ENCODE measurements at regions not wholly inside any gene's neighbourhood (a gene's known extent, or its start where the extent isn't known, plus 50 kb on each side); places are given as distances from the start of the nearest gene placed in this dataset.
"Not testable (repeated sequence)": the region's sequence is repeated elsewhere in the genome, so short reads cannot be mapped to it uniquely, and the experiment has no call there.

DNA sequence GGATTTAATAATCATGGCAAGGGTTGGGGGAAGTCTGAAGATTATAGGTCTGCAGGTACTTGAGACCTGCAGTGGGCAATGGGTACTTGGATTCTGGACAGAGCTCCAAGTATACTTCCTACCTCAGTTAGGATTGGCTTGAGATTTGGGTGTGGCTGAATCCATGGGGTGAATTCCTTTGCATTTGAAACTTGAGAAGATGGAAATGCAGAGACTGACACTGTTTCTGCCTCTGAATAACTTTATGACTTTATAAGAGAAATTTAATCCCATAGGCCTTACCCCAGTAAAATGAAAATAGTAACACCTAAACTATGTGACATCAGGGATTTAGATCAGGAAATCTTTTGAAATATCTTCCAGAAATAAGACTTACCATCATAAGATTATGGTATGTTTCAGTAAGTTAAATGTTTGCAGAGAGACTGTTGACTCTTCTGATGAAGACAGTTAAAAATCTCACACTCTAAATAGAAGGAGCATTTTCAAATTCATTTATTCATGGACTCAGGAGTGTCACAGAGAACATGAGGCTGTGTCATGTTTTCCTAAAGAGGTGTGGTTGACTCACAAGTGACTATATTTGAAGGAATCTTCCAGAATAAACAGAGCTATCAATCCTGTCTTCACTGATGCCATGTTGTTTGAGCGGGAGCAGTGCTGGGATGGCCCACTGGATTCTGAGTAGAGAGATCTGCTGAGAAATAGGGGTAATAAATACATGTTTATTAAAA lies 513.5 kb upstream of the NR3C2 start:
- DNase-seq (ENCODE audit: low read depth in 2 of 2), result no peak

DNA sequence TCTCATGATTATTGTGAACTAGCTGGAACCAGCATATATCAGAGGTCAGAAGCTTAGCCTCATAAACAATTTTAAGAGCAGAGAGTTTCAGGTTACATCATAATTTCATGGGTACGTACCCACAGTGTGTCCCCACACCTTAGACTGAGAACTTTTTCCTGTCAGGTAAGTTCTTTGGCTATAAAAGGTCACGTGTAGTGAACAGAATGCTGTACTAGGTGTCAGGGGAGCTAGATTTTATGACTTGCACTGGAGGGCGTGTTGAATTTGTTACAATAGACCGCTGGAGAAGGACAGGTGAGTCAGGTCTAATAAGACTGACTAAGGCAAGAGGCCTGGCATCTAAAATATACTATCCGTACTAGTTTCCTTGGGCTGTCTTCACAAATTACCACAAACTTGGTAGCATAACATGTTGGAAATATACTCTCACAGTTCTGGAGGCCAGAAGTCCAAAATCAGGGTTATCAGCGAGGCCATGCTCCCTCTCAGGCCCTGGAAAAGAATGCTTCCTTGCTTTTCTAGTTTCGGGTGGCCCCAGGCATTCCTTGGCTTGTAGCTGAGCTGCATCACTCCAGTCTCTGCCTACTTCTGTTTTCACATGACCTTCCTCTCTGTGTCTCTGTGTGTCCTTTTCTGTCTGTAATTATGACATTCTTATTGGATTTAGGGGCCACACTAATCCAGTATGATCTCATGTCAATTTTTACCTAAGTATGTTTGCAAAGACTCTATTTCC lies 512.0 kb upstream of the NR3C2 start:
- DNase-seq (ENCODE audit: low read depth in 2 of 2), result no peak

DNA sequence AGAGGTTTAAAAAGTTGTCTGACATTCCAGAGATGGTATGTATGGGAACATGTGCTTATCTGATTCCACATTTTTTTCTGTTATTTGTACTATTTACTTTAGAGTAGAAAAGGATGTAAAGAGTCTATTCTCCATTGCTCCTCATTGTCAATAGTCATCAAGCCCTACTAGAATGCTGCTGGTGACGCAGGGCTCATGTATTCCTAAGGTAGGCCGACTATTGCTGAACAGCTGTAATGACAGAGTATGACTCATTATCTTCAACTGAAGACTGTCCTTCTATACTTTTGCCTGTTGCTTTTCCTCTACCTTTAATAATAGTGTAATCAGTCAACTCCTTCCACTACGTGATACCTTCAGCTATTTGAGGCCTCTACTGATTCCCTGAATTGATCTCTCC lies 509.1 kb upstream of the NR3C2 start:
- DNase-seq (ENCODE audit: low read depth in 2 of 2), result no peak

DNA sequence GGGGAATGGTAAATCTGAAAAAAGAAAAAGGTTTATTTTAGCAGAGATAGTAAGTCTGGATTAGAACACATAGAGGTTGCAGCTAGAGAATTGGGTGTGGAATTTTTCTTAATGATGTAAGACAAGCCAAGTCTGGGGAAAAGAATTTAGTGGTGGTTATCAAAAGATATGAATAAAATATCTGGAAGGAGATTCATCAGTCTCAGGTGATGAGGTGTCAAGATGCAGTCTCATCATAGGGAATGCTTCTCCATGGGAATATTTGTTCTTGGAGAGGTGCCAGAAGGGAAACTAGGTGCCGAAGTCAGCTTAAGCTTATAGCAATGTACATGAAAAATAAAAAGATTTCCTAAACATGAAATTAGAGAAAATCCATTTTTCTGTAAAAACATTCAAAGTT lies 504.1 kb upstream of the NR3C2 start:
- no peak for DNase-seq (ENCODE audit: low read depth in 2 of 2)

DNA sequence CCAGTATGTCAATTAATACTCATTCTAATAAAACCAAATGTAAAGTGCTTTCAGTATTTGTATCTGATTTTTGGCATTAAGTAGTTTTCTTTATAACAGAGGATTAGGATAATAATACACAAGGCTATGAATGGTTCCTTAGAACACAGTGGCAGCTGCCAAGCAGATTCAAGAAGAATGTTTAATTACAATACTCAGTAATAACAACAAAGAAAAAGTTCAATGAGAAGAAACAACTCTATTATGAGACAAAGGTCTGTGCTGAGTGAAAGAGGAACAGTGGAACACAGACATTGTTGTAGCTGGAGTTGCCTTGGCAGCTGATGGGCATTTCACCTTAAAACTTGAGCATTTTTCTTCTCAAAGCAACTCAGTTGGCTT lies 502.6 kb upstream of the NR3C2 start:
- no peak for DNase-seq (ENCODE audit: low read depth in 2 of 2)

DNA sequence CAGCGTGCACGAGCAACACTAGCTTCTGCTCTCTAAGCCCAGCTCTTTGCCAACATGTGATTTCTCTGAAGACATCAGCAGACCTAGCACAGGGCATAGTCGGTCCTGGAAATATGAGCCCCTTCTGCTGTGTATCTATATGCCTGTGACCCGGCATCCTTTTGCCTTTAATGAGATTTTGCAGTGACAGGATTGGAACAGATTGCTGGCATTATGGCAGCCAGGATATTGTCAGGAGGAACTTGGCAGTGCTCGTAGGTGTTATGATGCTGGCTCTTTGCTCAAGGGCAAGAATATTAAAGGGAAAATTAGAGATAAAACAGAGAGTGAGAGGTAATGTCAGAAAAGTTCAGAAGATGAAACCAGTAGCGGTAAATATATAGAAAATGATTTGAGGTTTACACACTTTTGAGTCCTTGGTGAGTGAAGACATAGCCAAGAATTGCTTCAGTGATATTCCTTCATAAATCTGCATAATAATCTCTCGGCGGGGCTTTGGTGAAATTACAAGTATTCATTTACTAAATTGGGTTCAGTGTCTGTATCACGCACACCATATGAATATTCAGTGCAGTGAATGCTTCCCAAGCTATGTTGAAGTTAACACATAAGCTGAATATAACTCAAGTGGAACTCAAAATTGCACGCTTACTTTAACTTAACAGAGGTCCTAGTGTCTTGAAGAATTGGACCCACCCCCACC lies 502.1 kb upstream of the NR3C2 start:
- DNase-seq (ENCODE audit: low read depth in 2 of 2), result no peak

DNA sequence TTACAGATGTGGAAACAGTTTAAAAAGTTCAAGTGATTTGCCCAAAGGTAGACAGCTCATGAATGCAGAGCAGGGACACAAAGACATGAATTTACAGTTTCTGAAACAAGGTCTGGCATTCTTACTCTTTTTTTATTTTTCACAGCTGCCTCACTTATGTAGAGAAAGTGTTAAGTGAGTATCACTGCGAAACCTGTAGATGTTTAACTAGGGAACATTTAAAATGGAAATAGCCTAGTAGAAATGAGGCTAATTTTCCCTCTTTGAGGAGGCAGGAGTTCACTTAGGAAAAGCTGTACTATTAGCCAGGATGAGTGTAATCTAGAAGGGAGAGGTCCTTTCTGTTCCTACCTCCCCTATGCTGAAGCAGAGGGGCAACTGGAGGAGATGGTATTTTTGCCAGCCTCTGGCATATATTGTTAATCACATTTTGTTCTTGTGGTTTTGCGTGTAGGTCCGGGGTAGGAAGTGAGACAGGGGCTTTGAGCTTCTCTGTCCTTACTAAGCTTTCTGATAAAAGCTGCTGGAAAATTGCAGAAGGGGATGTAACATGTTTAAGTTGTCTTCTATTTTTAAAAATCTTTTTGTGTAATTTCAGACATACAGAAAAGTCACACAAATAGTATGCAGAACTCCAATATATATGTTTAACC lies 492.8 kb upstream of the NR3C2 start:
- DNase-seq (ENCODE audit: low read depth in 2 of 2), result no peak

DNA sequence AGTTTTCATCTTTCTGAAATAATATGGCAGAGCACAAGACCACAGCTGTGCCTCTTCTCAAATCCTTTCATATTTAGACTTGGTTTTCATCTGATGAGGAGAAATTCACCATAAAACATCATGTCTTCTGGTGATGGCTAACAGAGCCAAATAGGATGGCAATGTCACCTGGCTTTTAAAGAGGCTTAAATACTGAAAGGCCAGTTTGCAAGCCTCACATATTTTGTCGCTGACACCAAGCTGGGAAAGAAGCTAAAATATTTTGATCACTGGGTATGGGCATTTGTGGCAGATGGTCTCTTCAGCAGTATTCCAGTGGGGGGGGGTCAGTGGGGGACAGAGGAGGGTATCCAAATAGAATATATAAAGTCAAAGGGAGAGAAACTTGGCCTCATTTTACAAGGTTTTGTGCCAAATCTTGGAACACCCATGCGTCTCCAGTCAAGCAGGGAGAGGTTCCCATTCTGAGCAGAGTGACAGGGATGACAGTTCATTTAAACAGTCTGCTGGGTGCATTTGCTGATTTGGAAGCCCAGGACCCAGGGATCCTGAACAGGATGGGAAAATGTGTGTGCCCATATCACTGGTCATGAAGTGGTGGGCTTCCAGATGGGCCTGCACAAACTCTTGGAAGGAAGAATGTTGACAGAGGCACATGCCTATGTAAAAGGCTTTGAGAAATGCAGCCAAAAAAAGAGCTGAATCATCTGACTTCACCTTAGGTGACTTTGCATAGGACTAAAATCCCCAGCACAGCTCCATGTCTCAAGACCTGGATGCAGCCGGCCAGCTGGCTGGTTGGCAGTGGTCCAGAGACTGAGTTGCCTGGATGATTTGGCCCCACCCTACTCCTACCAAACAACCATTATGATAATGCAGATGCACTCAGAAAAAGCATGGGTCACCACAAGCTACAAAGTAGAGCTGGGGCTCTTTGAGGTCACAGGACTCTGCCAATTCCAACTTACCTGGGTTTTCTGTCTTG lies 484.4 kb upstream of the NR3C2 start:
- peak in 1 of 2 experiments; percentile 1 for DNase-seq (ENCODE audit: low read depth in 2 of 2)

DNA sequence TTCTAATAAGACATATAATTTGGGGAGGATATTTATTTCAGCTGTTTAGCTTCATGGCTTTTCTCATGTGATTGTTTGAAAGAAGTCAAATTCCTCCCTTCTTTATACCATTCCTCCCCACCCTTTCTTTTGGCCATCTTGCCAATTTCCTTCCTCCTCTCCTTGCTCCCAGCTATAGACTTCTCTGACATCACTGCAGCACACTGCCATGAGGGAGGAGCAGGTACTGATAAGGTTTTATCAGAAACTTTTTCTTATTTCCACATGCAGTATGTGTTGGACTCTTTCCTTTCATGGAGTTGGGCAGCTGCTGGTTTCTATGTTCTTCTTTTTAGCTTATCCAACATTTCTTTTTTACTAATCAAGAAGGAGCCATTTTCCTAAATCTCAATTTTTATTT lies 481.7 kb upstream of the NR3C2 start:
- DNase-seq (ENCODE audit: low read depth in 2 of 2), result no peak

DNA sequence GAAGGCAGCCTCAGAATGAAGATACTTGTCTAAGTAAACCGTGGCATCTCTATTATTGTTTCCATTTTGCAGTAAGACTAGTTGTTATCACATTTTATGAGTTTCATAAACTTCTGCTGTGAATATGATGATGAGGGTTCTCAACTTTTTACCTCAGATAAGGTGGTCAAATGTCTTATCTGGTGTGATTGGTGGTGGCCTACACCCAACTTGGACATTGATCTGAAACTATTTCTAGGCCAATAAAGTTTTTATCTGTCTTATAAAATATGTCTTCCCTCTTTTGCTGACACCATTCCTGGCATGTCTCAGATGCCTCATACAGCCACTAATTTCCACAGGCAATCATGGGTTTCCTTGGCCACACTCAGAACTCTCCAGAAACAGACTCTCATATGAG lies 480.3 kb upstream of the NR3C2 start:
- DNase-seq (ENCODE audit: low read depth in 2 of 2), result no peak

DNA sequence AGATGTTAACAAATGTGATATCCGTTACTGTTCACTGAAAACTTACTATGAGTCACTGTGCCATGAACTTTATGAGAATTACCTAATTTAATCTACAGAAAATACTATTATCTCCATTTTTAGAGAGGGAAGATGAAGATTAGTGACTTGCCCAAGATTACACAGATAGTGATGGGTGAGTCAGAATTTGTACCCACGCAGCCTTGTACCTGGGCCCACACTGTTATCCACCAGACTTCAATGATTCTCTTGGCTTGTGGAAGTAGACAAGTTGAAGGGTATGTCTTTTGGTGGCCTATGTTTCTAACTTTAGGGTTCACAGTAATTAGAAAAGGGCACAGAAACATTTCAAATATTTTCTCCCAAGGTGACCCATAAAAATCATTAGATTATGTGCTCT lies 472.5 kb upstream of the NR3C2 start:
- no peak for DNase-seq (ENCODE audit: low read depth in 2 of 2)

DNA sequence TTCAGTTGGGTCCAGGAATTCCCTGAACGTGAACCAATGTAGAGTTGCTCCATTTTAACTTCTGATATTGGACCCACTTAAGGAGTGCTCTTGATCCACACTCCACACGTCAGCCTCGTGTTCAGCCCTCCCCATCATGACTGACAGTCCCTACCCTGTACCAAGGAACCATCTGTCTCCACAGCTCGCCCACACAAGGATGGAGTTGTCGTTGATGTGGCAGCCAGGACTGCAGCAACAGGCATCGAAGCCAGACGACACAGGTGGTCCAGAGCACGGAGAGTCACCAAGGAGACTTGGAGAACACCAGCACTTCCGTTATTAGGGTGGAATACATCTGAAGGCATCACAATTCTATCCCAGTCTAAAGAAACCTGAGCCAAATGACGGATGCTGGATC lies 472.1 kb upstream of the NR3C2 start:
- DNase-seq (ENCODE audit: low read depth in 2 of 2), result no peak

DNA sequence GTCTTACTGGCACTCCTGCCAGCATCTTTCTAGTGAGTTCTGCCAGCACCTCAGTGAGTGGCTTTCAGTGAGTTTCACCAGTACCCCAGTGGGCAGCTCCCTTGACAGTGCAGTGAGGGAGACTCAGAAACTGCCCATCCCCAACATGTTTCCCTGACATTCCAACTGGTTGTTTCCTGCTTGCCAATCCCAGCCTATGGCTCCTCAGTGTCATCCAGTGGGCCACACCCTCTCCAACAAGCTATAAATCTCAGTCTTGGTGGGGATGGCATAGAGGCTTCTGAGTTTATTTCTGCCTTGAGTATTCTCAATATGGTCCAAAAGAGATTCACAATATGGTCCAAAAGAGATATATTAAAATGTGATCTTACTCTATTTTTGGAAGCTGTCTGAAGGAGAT lies 461.2 kb upstream of the NR3C2 start:
- no peak for DNase-seq (ENCODE audit: low read depth in 2 of 2)

DNA sequence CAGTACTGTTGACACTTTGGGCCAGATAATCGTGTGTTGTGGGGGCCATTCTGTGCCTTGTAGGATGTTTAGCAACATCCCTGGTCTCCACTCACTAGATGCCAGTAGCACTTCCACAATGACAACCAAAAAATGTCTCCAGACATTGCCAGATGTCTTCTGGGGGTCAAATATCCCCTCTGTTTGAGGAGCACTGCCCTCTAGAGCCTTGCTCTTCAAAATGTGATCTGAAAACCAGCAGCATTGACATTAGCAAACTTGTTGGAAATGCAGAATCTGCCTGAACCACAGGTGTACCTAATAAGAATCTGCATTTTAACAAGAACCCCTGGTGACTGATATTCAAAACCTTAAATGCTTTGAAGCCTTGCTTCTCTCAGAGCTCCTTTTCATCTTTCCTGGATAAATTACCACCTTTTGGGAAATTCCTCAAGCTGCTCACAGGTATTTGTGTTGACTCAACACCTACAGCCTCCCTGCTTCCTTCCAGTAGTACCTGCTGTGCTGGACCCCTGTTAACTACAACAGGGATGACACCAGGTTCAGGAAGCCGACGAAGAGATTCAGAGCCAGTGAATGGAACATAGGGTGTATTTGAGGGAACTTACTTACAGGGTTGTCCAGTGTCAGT lies 459.0 kb upstream of the NR3C2 start:
- DNase-seq (ENCODE audit: low read depth in 2 of 2), result no peak

DNA sequence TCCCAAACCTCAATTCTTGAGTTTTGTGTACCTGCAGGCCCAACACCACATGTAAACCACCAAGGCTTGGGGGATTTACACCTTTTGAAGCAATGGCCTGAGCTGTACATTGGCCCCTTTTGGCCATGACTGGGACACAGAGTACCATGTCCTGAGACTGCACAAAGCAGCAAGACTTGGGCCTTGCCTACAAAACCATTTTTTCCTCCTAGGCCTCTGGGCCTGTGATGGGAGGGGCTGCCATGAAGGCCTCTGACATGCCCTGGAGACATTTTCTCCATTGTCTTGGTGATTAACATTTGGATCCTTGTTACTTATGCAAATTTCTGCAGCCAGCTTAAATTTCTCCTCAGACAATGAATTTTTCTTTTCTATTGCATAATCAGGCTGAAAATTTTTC lies 455.9 kb upstream of the NR3C2 start:
- not testable (repeated sequence) for DNase-seq (ENCODE audit: low read depth in 2 of 2)

DNA sequence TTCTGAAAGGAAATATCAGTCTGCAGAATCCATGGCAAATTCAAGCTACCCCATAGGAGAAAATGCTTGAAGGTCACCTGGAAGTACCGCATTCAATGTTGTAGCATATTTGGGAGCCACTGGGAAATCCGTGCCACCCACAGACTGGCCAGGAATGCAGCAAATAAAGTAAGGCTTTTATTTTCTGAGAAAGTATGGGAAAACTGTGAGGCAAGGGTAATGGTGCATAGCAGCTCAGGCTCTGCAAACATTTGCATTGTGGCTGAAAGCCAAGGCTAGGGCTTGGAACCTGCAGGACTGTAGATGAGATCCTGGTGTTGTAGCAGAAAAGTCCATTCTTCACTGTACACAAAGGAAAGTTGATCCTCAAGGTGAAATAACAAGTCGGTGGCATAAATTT lies 450.9 kb upstream of the NR3C2 start:
- DNase-seq (ENCODE audit: low read depth in 2 of 2), result no peak

DNA sequence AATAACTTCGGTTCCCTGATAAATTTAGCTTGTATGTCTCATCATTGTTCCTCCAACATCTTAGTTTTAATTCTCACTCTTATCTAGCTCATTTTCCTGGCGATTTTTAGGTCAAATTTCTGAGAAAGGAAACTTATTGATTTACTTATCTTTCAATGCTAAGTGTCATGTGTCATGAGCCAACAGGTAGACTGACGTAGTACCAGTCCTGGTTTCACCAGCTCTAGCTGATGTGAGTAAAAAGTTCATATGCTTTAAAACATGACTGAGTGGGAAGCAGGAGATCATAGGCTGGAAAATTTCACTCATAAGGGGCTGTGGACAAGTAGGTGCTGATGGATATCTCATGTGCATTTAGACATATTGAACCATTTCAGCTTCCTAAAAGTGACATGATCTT lies 441.7 kb upstream of the NR3C2 start:
- no peak for DNase-seq (ENCODE audit: low read depth in 2 of 2)

DNA sequence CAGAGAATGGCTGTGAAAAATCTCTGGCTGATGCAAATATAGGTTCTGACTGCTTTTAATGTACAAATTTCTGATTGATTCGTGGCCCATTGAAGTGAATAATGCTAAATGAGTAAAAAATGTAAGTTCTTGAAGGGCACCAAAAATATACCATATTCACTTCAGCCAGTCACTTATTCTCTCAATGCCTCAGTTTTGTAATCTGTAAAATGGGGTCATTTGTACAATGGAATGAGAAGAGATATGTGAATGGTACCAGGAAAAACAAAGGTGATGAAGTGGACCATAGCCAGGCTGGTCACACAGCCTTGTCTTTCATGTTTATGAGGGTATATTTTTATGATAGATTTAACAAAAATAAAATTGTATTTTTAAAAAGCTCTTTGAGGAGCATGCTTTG lies 441.2 kb upstream of the NR3C2 start:
- no peak for DNase-seq (ENCODE audit: low read depth in 2 of 2)

DNA sequence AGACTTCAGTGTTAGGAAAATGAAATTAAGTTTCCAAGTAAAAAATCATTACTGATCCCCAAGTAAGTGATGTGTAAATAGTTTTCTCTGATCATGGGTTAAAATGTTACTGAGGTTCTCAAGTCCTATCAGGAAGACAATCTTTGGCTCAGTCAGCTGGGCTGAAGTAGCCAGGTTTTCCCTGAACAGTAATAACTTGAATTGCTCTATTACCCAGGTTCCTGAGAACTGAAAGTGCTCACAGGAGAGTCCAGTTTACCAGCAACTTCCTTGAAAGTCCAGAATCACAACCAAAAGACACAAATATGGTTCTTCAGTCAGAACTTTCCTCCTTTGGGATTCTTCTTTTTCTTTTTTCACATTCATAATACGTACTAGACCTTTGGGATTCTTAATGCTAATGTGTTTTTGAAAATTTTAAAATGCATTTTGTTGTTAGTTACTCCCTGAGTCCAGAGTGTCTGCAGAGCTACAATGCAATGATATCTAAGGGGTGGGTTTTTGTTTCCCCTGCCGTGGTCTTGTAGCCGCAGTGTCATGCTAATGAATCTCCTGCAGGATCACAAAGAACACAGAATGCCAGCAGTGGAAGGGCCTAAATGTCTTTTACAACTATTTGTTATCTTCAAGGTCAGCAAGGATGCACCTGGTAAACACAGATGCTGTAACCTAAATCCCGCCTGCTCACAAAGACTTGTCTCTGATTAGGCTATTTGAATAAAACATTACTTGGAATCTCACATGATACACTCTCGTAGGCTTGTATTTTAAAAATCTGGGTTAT lies 439.8 kb upstream of the NR3C2 start:
- DNase-seq (ENCODE audit: low read depth in 2 of 2), result no peak

DNA sequence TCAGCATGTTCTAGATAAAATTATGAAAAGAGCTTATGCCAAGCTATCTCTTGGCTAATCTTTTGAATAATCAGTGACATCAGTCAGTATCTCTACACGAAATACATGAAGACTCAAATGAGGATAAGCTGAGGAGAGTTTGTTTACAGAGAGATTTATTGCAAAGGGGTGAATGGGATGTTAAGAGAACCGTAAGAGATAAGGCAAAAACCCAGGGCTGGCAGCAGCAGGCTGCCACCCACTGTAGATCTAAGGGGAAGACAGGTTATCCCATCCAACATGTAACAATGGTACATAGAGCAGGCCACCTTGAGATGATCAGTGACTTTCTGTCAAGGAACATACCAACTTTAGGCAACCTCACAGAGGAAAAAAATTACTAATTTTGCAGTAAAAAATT lies 432.1 kb upstream of the NR3C2 start:
- no peak for DNase-seq (ENCODE audit: low read depth in 2 of 2)
